Panc1 (cell line): ENCODE measurements at regions not wholly inside any gene's neighbourhood (a gene's known extent, or its start where the extent isn't known, plus 50 kb on each side); places are given as distances from the start of the nearest gene placed in this dataset.

Experiments used
- ATAC-seq: fragments of 200-7000 bp; cut with Tn5 transposase; 2 replicates; pipeline ENCODE4 v1.9.1; 2020; ENCODE audit warnings: mild to moderate bottlenecking, moderate library complexity
- BruUV-seq: library from RNA; stranded (reverse); fragments of 400-500 nt; replicated peaks from 2 replicates; lab custom pipeline; 2021; lab: Mats Ljungman, UMichigan
- CTCF ChIA-PET: fragments of 300-600 bp; sonication (Branson Sonifier 250); formaldehyde crosslinking; loops from one replicate; lab custom pipeline; 2022; ENCODE audit warnings: antibody characterized with exemption; lab: Charles Lee
- POLR2A ChIA-PET: fragments of 300-600 bp; sonication (Branson Sonifier 250); formaldehyde crosslinking; loops from one replicate; lab custom pipeline; 2022; ENCODE audit warnings: antibody characterized with exemption; lab: Charles Lee
- DNase-seq: peaks from one replicate; pipeline ENCODE4 v3.0.0-alpha.2; 2010; ENCODE audit warnings: low read depth, low spot score
- H3K27ac ChIP-seq: 2 replicates; pipeline ENCODE4 v1.5.1; 2011; ENCODE audit warnings: mild to moderate bottlenecking, low read length, inconsistent platforms
- H3K27me3 ChIP-seq: fragments of 200-500 bp; sonication (Bioruptor generic); 2 replicates; pipeline ENCODE4 v1.6.0; 2014; ENCODE audit warnings: low read length, inconsistent platforms; ENCODE audit not compliant: control insufficient read depth, insufficient read depth
- H3K36me3 ChIP-seq: fragments of 200-500 bp; sonication (Bioruptor generic); 2 replicates; pipeline ENCODE4 v1.5.1; 2014; ENCODE audit warnings: inconsistent platforms, mild to moderate bottlenecking, low read length, moderate library complexity; ENCODE audit not compliant: control insufficient read depth, insufficient read depth
- H3K4me1 ChIP-seq: 2 replicates; pipeline ENCODE4 v1.5.1; 2011; ENCODE audit warnings: inconsistent platforms, mild to moderate bottlenecking, low read length, moderate library complexity; ENCODE audit not compliant: control insufficient read depth, insufficient read depth
- H3K4me3 ChIP-seq, 2 experiments: 2 replicates each; pipeline ENCODE4 v1.5.1; 2011 to 2012; ENCODE audit warnings: low read depth in 2 of 2, low read length in 2 of 2, mild to moderate bottlenecking in 2 of 2, inconsistent platforms in 1 of 2, moderate library complexity in 1 of 2
- H3K9me3 ChIP-seq: fragments of 200-500 bp; sonication (Bioruptor generic); 2 replicates; pipeline ENCODE4 v1.5.1; 2014; ENCODE audit warnings: low read depth, mild to moderate bottlenecking, inconsistent platforms, low read length, moderate library complexity; ENCODE audit not compliant: control insufficient read depth, insufficient read depth
- CTCF ChIP-seq: fragments of 450-650 bp; IDR thresholded peaks from 2 replicates; pipeline ENCODE4 v1.5.1; 2017; ENCODE audit warnings: mild to moderate bottlenecking
- POLR2AphosphoS5 ChIP-seq: IDR thresholded peaks from 2 replicates; pipeline ENCODE4 v1.6.1; 2012; ENCODE audit warnings: mild to moderate bottlenecking, low read depth, low read length, moderate library complexity
- SIN3A ChIP-seq: IDR thresholded peaks from 2 replicates; pipeline ENCODE4 v1.6.1; 2012; ENCODE audit warnings: low read depth, mild to moderate bottlenecking, low read length, moderate library complexity, borderline replicate concordance; ENCODE audit not compliant: insufficient read depth
- TCF7L2 ChIP-seq: IDR thresholded peaks from 2 replicates; pipeline ENCODE4 v1.6.1; 2011; ENCODE audit warnings: mild to moderate bottlenecking, low read depth, low read length, inconsistent platforms
- in situ Hi-C: cut with HindIII; loops from 2 replicates; pipeline ENCODE4 v1.10.0; 2016; ENCODE audit warnings: low sequenced_read_pairs, low pct_unique_long_range_greater_than_20kb
- intact Hi-C: fragments of 100-400 bp; cut with micrococcal nuclease; formaldehyde crosslinking; loops from one replicate; pipeline ENCODE4 v1.10.0; 2022; ENCODE audit not compliant: unreplicated experiment
- TF ChIP-seq, protein P1 (sequence below), 2 experiments: IDR thresholded peaks; 2 replicates each; pipeline ENCODE4 v1.6.1; 2011 to 2012; ENCODE audit warnings: low read depth in 2 of 2, control low read depth in 1 of 2, low read length in 1 of 2, mild to moderate bottlenecking in 1 of 2, moderate library complexity in 1 of 2; ENCODE audit not compliant: insufficient read depth in 1 of 2

DNA sequence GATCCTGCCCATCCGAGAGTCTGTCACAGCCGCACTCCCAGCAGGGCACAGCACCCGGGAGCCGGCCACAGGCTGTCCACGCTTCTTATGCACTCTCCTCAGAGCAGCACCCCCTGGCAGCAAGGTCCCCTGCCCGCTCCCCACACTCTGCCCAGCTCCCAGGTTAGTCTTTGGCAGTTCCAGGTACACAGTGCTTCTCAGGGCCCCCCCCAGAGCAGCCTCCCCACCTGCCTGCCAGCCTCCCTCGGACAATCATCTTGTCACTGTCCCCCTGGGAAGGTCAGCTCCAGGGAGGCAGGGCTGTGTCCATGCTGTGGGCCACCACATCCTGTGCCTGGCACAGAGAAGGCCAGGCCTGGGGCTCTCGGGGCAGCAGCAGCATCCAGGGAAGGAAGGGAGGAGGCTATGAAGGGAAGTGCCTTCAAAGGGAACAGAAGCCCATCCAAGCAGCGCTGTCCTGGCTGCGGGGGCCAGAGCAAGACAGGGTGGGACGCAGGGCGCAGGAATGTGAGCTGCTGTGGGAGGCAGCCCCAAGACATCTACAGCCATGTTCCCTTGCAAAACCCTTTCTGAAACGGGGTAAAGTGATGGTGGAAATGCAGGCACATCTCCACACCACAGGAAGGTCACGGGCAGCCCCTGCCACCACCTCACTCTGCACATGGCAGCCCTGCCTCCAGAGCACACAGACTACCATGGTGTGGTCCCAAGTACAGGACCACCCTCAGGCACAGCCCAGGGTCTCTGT lies 68.6 kb upstream of the ADAMTS2 start:
- CTCF ChIA-PET, result no interaction called here
- POLR2A ChIA-PET, result no interaction called here

GRCh38 chr5:179413086-179413690 lies 67.9 kb upstream of the ADAMTS2 start:
- in situ Hi-C loops (no loop called here), intact Hi-C loops (no loop called here)
- no TSS peak for BruUV-seq
- DNase-seq (no peak), ATAC-seq (peak; percentile 23)
- H3K4me1 ChIP-seq, result no peaks in the 10 kb centered on the region
- H3K27me3 ChIP-seq, result no peaks in the 10 kb centered on the region; the same call in 1 of the 2 replicates
- no peaks in the 10 kb centered on the region for H3K9me3 ChIP-seq
- CTCF ChIA-PET, result no interaction called here
- TF ChIP-seq, protein P1, sequence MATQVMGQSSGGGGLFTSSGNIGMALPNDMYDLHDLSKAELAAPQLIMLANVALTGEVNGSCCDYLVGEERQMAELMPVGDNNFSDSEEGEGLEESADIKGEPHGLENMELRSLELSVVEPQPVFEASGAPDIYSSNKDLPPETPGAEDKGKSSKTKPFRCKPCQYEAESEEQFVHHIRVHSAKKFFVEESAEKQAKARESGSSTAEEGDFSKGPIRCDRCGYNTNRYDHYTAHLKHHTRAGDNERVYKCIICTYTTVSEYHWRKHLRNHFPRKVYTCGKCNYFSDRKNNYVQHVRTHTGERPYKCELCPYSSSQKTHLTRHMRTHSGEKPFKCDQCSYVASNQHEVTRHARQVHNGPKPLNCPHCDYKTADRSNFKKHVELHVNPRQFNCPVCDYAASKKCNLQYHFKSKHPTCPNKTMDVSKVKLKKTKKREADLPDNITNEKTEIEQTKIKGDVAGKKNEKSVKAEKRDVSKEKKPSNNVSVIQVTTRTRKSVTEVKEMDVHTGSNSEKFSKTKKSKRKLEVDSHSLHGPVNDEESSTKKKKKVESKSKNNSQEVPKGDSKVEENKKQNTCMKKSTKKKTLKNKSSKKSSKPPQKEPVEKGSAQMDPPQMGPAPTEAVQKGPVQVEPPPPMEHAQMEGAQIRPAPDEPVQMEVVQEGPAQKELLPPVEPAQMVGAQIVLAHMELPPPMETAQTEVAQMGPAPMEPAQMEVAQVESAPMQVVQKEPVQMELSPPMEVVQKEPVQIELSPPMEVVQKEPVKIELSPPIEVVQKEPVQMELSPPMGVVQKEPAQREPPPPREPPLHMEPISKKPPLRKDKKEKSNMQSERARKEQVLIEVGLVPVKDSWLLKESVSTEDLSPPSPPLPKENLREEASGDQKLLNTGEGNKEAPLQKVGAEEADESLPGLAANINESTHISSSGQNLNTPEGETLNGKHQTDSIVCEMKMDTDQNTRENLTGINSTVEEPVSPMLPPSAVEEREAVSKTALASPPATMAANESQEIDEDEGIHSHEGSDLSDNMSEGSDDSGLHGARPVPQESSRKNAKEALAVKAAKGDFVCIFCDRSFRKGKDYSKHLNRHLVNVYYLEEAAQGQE (IDR thresholded peaks at IDR 0.05; ENCODE audit: insufficient read depth in 1 of 2, low read depth in 2 of 2, low read length in 1 of 2), result no peak
- TF ChIP-seq POLR2AphosphoS5, result no peak
- no peak for TF ChIP-seq TCF7L2
- no peak for TF ChIP-seq SIN3A
- TF ChIP-seq CTCF, result no peak
- H3K27ac ChIP-seq, result no peak overlapping the region
- no peak overlapping the region for H3K4me3 ChIP-seq
- POLR2A ChIA-PET, result no interaction called here
- no peaks in the 10 kb centered on the region for H3K36me3 ChIP-seq

More for the DNA sequence above, 68.6 kb upstream of the ADAMTS2 start:
- intact Hi-C loops, result no loop called here
- no peaks in the 10 kb centered on the region for H3K36me3 ChIP-seq
- TF ChIP-seq TCF7L2 (no peak), POLR2AphosphoS5 (no peak), SIN3A (no peak), CTCF (no peak)
- TF ChIP-seq, protein P1 (IDR thresholded peaks at IDR 0.05; ENCODE audit: insufficient read depth in 1 of 2, low read depth in 2 of 2, low read length in 1 of 2), result no peak
- BruUV-seq, result no TSS peak
- H3K27ac ChIP-seq, result no peak overlapping the region
- no peak overlapping the region for H3K4me3 ChIP-seq
- in situ Hi-C loops, result no loop called here
- no peaks in the 10 kb centered on the region for H3K4me1 ChIP-seq
- H3K9me3 ChIP-seq, result no peaks in the 10 kb centered on the region
- no peaks in the 10 kb centered on the region; the same call in 1 of the 2 replicates for H3K27me3 ChIP-seq
- DNase-seq (no peak), ATAC-seq (peak; percentile 22; the same call in 1 of the 2 replicates)
